HepG2 (cell line): ENCODE measurements at regions not wholly inside any gene's neighbourhood (a gene's known extent, or its start where the extent isn't known, plus 50 kb on each side); places are given as distances from the start of the nearest gene placed in this dataset.

ENCODE experiments used
- ATAC-seq: fragments of 200-7000 bp; cut with Tn5 transposase; 3 replicates; pipeline ENCODE4 v1.9.1; 2020; ENCODE audit warnings: mild to moderate bottlenecking, moderate library complexity
- BruUV-seq: library from RNA; stranded (reverse); fragments of 400-500 nt; replicated peaks from 2 replicates; lab custom pipeline; 2021; lab: Mats Ljungman, UMichigan
- CTCF ChIA-PET: fragments of 300-600 bp; formaldehyde crosslinking; extraction: SDS; loops from one replicate; lab custom pipeline; 2021; ENCODE audit warnings: low total read pairs, inconsistent platforms, low intra/inter-chr PET ratio; lab: Yijun Ruan, JAX
- POLR2A ChIA-PET: fragments of 350-600 bp; sonication (Branson Sonifier 250); formaldehyde crosslinking; loops from one replicate; lab custom pipeline; 2020; ENCODE audit warnings: antibody characterized with exemption, inconsistent platforms; lab: Yijun Ruan, JAX
- DNase-seq: peaks from one replicate; pipeline ENCODE4 v3.0.0-alpha.2; 2015; ENCODE audit warnings: low spot score
- FAIRE-seq: peaks from 3 replicates; lab custom pipeline; 2011; peaks lifted over from hg19 to GRCh38; lab: Jason Lieb, UNC
- H2AFZ ChIP-seq: one replicate; pipeline ENCODE4 v1.6.1; 2011; ENCODE audit warnings: low read length, inconsistent platforms
- H3K27ac ChIP-seq: fragments of 300-600 bp; 3 replicates; pipeline ENCODE4 v1.8.0; 2011; ENCODE audit warnings: mixed run types, mild to moderate bottlenecking, mixed read lengths, low read length, inconsistent platforms; ENCODE audit not compliant: insufficient read depth; ENCODE audit errors: extremely low read length
- H3K27me3 ChIP-seq, 2 experiments: fragments of 200-600 bp in 1 of 2; 2 replicates in 1 of 2; 3 replicates in 1 of 2; pipeline versions ENCODE4 v1.6.0 to v1.8.0; 2011; ENCODE audit warnings: low read length in 2 of 2, mild to moderate bottlenecking in 2 of 2, moderate library complexity in 2 of 2, inconsistent platforms in 1 of 2; ENCODE audit not compliant: insufficient read depth in 2 of 2, control insufficient read depth in 1 of 2
- H3K36me3 ChIP-seq, 2 experiments: fragments of 200-600 bp in 1 of 2; replicated peaks in 1 of 2; 2 replicates in 1 of 2; 3 replicates in 1 of 2; pipeline versions ENCODE4 v1.5.1 to v1.8.0; 2011; ENCODE audit warnings: low read length in 2 of 2, inconsistent platforms in 1 of 2; ENCODE audit not compliant: insufficient read depth in 2 of 2, control insufficient read depth in 1 of 2
- H3K4me1 ChIP-seq: 2 replicates; pipeline ENCODE4 v1.5.1; 2012; ENCODE audit warnings: low read length, inconsistent platforms; ENCODE audit not compliant: insufficient read depth
- H3K4me2 ChIP-seq: 2 replicates; pipeline ENCODE4 v1.6.0; 2011; ENCODE audit warnings: low read depth, low read length, inconsistent platforms
- H3K4me3 ChIP-seq, 3 experiments: fragments of 200-600 bp in 1 of 3; sonication (generic), shearing (Covaris generic) in 1 of 3; replicated peaks in 1 of 3; 2 replicates each; pipeline ENCODE4 v1.5.1; 2011 to 2016; ENCODE audit warnings: low read length in 3 of 3, inconsistent platforms in 2 of 3, low read depth in 2 of 3, mild to moderate bottlenecking in 2 of 3, control low read depth in 1 of 3, mixed read lengths in 1 of 3; ENCODE audit not compliant: insufficient read depth in 1 of 3
- H3K79me2 ChIP-seq: one replicate; pipeline ENCODE4 v1.6.1; 2011; ENCODE audit warnings: low read length, inconsistent platforms; ENCODE audit not compliant: insufficient read depth
- H3K9ac ChIP-seq: 2 replicates; pipeline ENCODE4 v1.6.0; 2011; ENCODE audit warnings: mild to moderate bottlenecking, low read depth, low read length, inconsistent platforms; ENCODE audit not compliant: insufficient read depth
- H3K9me3 ChIP-seq: 2 replicates; pipeline ENCODE4 v1.5.1; 2012; ENCODE audit warnings: mild to moderate bottlenecking, low read length
- H4K20me1 ChIP-seq: 2 replicates; pipeline ENCODE4 v1.6.0; 2011; ENCODE audit warnings: inconsistent platforms, mild to moderate bottlenecking, low read length, moderate library complexity; ENCODE audit not compliant: insufficient read depth
- ATRX ChIP-seq: sonication (generic); formaldehyde crosslinking; IDR thresholded peaks from 2 replicates; pipeline ENCODE4 v1.4.0; 2020; ENCODE audit warnings: missing genetic modification reagents, borderline replicate concordance
- ELF3 ChIP-seq: IDR thresholded peaks from 2 replicates; pipeline ENCODE4 v1.6.1; 2016; ENCODE audit warnings: missing genetic modification reagents, missing compliant biosample characterization
- ETV6 ChIP-seq: sonication (generic); formaldehyde crosslinking; conservative IDR thresholded peaks from 2 replicates; pipeline ENCODE4 v1.4.0; 2020; ENCODE audit warnings: missing genetic modification reagents
- FOXJ3 ChIP-seq: sonication (generic); formaldehyde crosslinking; IDR thresholded peaks from 2 replicates; pipeline ENCODE4 v1.4.0; 2020; ENCODE audit warnings: missing genetic modification reagents, mild to moderate bottlenecking, borderline replicate concordance
- MTF1 ChIP-seq: sonication (generic); formaldehyde crosslinking; IDR thresholded peaks from 2 replicates; pipeline ENCODE4 v1.5.0; 2020; ENCODE audit warnings: missing genetic modification reagents
- SP5 ChIP-seq: IDR thresholded peaks from 2 replicates; pipeline ENCODE4 v1.6.1; 2016; ENCODE audit warnings: low read depth, borderline replicate concordance
- WGBS: methylation state at CpG from one replicate; pipeline ENCODE4 v1.1.6; 2017; ENCODE audit warnings: low lambda C conversion rate; 5-methylcytosine and 5-hydroxymethylcytosine counted together
- in situ Hi-C: cut with HindIII; loops from 2 replicates; pipeline ENCODE4 v1.10.0; 2017; ENCODE audit warnings: low pct_unique_long_range_greater_than_20kb; ENCODE audit not compliant: extremely low pct_ligation_motif_present
- intact Hi-C: fragments of 100-400 bp; cut with micrococcal nuclease; formaldehyde crosslinking; loops from one replicate; pipeline ENCODE4 v1.10.0; 2022; ENCODE audit not compliant: unreplicated experiment
- TF ChIP-seq, protein P1 (sequence below): sonication (generic); formaldehyde crosslinking; IDR thresholded peaks from 2 replicates; pipeline ENCODE4 v1.9.0; 2022; ENCODE audit warnings: low read depth, missing genetic modification reagents
- TF ChIP-seq, protein P2 (sequence below), 2 experiments: IDR thresholded peaks; 2 replicates each; pipeline ENCODE4 v1.6.1; 2011 to 2012; ENCODE audit warnings: low read length in 2 of 2, borderline replicate concordance in 1 of 2, low read depth in 1 of 2, mild to moderate bottlenecking in 1 of 2, moderate library complexity in 1 of 2
- TF ChIP-seq, protein P3 (sequence below): sonication (generic); formaldehyde crosslinking; IDR thresholded peaks from 2 replicates; pipeline ENCODE4 v1.4.0; 2020; ENCODE audit warnings: missing genetic modification reagents, mild to moderate bottlenecking, borderline replicate concordance

DNA sequence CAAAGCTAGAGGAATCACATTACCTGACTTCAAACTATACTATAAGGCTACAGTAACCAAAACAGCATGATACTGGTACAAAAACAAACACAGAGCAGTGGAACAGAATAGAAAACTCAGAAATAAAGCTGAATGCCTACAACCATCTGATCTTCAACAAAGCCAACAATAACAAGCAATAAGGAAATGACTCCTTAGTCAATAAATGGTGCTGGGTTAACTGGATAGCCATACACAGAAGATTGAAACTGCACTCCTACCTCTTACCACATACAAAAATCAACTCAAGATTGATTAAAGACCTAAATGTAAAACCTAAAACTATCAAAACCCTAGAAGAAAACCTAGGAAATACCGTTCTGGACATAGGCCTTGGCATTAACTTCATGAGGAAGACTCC lies 182.6 kb upstream of the CNOT2 start:
- POLR2A ChIA-PET = no interaction called here
- Histone ChIP-seq H3K4me1 (no peaks in the 10 kb centered on the region), H3K4me3 (no peak overlapping the region)
- CTCF ChIA-PET = no interaction called here
- FAIRE-seq = no peak
- TF ChIP-seq ETV6 (CRISPR knock-in tag) = no peak
- TF ChIP-seq, protein P1, sequence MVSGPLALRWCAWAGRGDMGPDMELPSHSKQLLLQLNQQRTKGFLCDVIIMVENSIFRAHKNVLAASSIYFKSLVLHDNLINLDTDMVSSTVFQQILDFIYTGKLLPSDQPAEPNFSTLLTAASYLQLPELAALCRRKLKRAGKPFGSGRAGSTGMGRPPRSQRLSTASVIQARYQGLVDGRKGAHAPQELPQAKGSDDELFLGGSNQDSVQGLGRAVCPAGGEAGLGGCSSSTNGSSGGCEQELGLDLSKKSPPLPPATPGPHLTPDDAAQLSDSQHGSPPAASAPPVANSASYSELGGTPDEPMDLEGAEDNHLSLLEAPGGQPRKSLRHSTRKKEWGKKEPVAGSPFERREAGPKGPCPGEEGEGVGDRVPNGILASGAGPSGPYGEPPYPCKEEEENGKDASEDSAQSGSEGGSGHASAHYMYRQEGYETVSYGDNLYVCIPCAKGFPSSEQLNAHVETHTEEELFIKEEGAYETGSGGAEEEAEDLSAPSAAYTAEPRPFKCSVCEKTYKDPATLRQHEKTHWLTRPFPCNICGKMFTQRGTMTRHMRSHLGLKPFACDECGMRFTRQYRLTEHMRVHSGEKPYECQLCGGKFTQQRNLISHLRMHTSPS (CRISPR knock-in tag) = no peak
- TF ChIP-seq ATRX (CRISPR knock-in tag) = no peak
- TF ChIP-seq, all 625 proteins: peak for 0
- Histone ChIP-seq H3K27ac (no peak overlapping the region), H3K9me3 (no peaks in the 10 kb centered on the region), H4K20me1 (no peaks in the 10 kb centered on the region), H3K9ac (no peak overlapping the region), H3K4me2 (no peak overlapping the region), H2AFZ (no peak overlapping the region), H3K36me3 (no peaks in the 10 kb centered on the region), H3K79me2 (no peaks in the 10 kb centered on the region), H3K27me3 (no peaks in the 10 kb centered on the region; a peak in 1 of 5 replicates)
- DNase-seq = no peak
- intact Hi-C loops (no loop called here), in situ Hi-C loops (no loop called here)
- no TSS peak for BruUV-seq
- WGBS = 0% methylated on average over 1 of the region's 1 CpG
- no peak for ATAC-seq

DNA sequence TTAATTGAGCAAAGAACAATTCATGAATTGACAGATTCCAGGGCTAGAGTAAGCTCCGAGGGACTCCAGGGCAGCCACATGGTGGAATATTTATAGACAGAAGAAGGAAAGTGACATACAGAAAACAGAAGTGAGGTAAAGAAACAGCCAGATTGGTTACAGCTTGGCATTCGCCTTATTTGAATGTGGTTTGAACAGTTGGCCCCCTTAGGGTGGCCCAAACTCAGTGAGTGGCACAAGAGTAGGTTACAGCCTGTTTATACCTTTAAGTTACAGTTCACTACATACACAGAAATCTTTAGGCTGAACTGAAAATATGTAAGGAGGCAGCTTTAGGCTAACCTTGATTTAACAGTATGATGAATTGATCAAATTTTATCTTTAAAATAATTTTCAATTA lies 174.5 kb upstream of the CNOT2 start:
- no peaks in the 10 kb centered on the region for H4K20me1 ChIP-seq
- no peak for ATAC-seq
- H3K9me3 ChIP-seq = no peaks in the 10 kb centered on the region
- H3K4me3 ChIP-seq = no peak overlapping the region
- H3K4me1 ChIP-seq = no peaks in the 10 kb centered on the region
- H2AFZ ChIP-seq = no peak overlapping the region
- intact Hi-C loops (no loop called here), in situ Hi-C loops (no loop called here)
- BruUV-seq = no TSS peak
- ChIA-PET POLR2A (no interaction called here), CTCF (no interaction called here)
- 0% methylated on average over 2 of the region's 2 CpGs for WGBS
- no peaks in the 10 kb centered on the region for H3K36me3 ChIP-seq
- H3K9ac ChIP-seq = no peak overlapping the region
- TF ChIP-seq, protein P2, sequence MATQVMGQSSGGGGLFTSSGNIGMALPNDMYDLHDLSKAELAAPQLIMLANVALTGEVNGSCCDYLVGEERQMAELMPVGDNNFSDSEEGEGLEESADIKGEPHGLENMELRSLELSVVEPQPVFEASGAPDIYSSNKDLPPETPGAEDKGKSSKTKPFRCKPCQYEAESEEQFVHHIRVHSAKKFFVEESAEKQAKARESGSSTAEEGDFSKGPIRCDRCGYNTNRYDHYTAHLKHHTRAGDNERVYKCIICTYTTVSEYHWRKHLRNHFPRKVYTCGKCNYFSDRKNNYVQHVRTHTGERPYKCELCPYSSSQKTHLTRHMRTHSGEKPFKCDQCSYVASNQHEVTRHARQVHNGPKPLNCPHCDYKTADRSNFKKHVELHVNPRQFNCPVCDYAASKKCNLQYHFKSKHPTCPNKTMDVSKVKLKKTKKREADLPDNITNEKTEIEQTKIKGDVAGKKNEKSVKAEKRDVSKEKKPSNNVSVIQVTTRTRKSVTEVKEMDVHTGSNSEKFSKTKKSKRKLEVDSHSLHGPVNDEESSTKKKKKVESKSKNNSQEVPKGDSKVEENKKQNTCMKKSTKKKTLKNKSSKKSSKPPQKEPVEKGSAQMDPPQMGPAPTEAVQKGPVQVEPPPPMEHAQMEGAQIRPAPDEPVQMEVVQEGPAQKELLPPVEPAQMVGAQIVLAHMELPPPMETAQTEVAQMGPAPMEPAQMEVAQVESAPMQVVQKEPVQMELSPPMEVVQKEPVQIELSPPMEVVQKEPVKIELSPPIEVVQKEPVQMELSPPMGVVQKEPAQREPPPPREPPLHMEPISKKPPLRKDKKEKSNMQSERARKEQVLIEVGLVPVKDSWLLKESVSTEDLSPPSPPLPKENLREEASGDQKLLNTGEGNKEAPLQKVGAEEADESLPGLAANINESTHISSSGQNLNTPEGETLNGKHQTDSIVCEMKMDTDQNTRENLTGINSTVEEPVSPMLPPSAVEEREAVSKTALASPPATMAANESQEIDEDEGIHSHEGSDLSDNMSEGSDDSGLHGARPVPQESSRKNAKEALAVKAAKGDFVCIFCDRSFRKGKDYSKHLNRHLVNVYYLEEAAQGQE (IDR thresholded peaks at IDR 0.05; ENCODE audit: borderline replicate concordance in 1 of 2, low read depth in 1 of 2, low read length in 2 of 2) = no peak
- TF ChIP-seq SP5 (CRISPR knock-in tag) (no peak), MTF1 (CRISPR knock-in tag) (no peak), FOXJ3 (CRISPR knock-in tag) (no peak), ELF3 (CRISPR knock-in tag) (no peak)
- TF ChIP-seq, protein P3, sequence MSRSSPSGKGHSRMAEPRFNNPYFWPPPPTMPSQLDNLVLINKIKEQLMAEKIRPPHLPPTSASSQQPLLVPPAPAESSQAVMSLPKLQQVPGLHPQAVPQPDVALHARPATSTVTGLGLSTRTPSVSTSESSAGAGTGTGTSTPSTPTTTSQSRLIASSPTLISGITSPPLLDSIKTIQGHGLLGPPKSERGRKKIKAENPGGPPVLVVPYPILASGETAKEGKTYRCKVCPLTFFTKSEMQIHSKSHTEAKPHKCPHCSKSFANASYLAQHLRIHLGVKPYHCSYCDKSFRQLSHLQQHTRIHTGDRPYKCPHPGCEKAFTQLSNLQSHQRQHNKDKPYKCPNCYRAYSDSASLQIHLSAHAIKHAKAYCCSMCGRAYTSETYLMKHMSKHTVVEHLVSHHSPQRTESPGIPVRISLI (CRISPR knock-in tag) = no peak
- no peak overlapping the region for H3K4me2 ChIP-seq
- H3K79me2 ChIP-seq = no peaks in the 10 kb centered on the region
- DNase-seq = no peak
- H3K27ac ChIP-seq = no peak overlapping the region
- FAIRE-seq = no peak
- no peaks in the 10 kb centered on the region for H3K27me3 ChIP-seq
